ENCODE measurements at regions not wholly inside any gene's neighbourhood (a gene's known extent, or its start where the extent isn't known, plus 50 kb on each side); places are given as distances from the start of the nearest gene placed in this dataset.

DNA sequence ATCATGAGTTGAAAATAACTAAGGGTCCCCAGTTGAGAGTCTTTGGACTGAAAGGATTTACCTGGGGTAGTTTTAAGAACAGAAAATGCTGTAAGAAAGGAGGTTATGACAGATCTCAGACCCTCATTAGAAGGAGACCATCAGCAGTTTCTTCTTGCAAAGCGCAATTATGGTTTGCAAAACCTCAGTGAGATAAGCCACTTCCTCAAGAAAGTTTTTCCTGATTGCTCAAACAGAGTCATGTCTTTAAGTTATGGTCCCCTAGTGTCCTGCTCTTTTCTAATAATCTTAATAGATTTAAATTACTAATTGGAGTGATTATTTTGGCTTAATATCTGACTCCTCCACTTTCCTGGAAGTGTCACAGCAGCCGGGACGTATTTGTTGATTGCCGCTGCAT is 293.2 kb upstream of the KLF4 start:
- TF ChIP-seq POLR2A (IDR thresholded peaks at IDR 0.05): no peak
- TF ChIP-seq POLR2AphosphoS5 (IDR thresholded peaks at IDR 0.05): no peak

All from transverse colon (tissue), 3 donors.